SK-N-SH (cell line): ENCODE measurements at regions not wholly inside any gene's neighbourhood (a gene's known extent, or its start where the extent isn't known, plus 50 kb on each side); places are given as distances from the start of the nearest gene placed in this dataset.

Experiments used
- CTCF ChIA-PET: fragments of 300-600, 350-600 bp; formaldehyde crosslinking; extraction: SDS; loops from one replicate; lab custom pipeline; 2021; lab: Yijun Ruan, JAX
- POLR2A ChIA-PET: fragments of 350-600 bp; sonication (Branson Sonifier 250); formaldehyde crosslinking; extraction: SDS; loops from one replicate; lab custom pipeline; 2020; ENCODE audit warnings: antibody characterized with exemption, inconsistent platforms; lab: Yijun Ruan, JAX
- DNase-seq: peaks from one replicate; pipeline ENCODE4 v3.0.0; 2012
- H2AFZ ChIP-seq: fragments of 200-600 bp; sonication (generic); 2 replicates; pipeline ENCODE4 v1.8.1; 2016; ENCODE audit warnings: antibody characterized with exemption, mild to moderate bottlenecking, low read depth
- H3F3A ChIP-seq: fragments of 200-600 bp; sonication (generic); replicated peaks from 2 replicates; pipeline ENCODE3; 2016; ENCODE audit warnings: antibody characterized with exemption, mild to moderate bottlenecking; ENCODE audit not compliant: insufficient read depth
- H3K27ac ChIP-seq, 2 experiments: fragments of 200-500 bp in 1 of 2; fragments of 200-600 bp in 1 of 2; sonication (Bioruptor generic) in 1 of 2; sonication (generic), shearing (Covaris generic) in 1 of 2; 2 replicates each; pipeline versions ENCODE4 v1.5.1 to v1.6.1; 2014 to 2016; ENCODE audit warnings: low read depth in 2 of 2, inconsistent platforms in 1 of 2, low read length in 1 of 2, mild to moderate bottlenecking in 1 of 2, mixed read lengths in 1 of 2
- H3K27me3 ChIP-seq: fragments of 200-600 bp; sonication (generic), shearing (Covaris generic); 2 replicates; pipeline ENCODE4 v1.6.1; 2016; ENCODE audit warnings: mixed run types; ENCODE audit not compliant: insufficient read depth
- H3K36me3 ChIP-seq, 2 experiments: fragments of 200-500 bp in 1 of 2; fragments of 200-600 bp in 1 of 2; sonication (Bioruptor generic) in 1 of 2; sonication (generic) in 1 of 2; replicated peaks in 1 of 2; 2 replicates each; pipeline versions ENCODE3 to v1.5.1; 2014 to 2016; ENCODE audit warnings: low read length in 1 of 2, mild to moderate bottlenecking in 1 of 2; ENCODE audit not compliant: insufficient read depth in 2 of 2, control insufficient read depth in 1 of 2
- H3K4me1 ChIP-seq, 2 experiments: fragments of 200-500 bp in 1 of 2; fragments of 200-600 bp in 1 of 2; sonication (Bioruptor generic) in 1 of 2; sonication (generic), shearing (Covaris generic) in 1 of 2; 2 replicates each; pipeline versions ENCODE4 v1.5.1 to v1.6.1; 2014 to 2016; ENCODE audit warnings: low read depth in 1 of 2, low read length in 1 of 2, mixed run types in 1 of 2; ENCODE audit not compliant: insufficient read depth in 2 of 2, control insufficient read depth in 1 of 2
- H3K4me2 ChIP-seq: fragments of 200-600 bp; sonication (generic), shearing (Covaris generic); 2 replicates; pipeline ENCODE4 v1.6.1; 2017; ENCODE audit warnings: mixed run types
- H3K4me3 ChIP-seq, 2 experiments: fragments of 200-500 bp in 1 of 2; fragments of 200-600 bp in 1 of 2; sonication (Bioruptor generic) in 1 of 2; sonication (generic), shearing (Covaris generic) in 1 of 2; 2 replicates each; pipeline versions ENCODE4 v1.5.1 to v1.8.1; 2014 to 2016; ENCODE audit warnings: low read depth in 2 of 2, inconsistent platforms in 1 of 2, low read length in 1 of 2, mild to moderate bottlenecking in 1 of 2, mixed read lengths in 1 of 2, moderate library complexity in 1 of 2
- H3K79me2 ChIP-seq: fragments of 200-600 bp; sonication (generic); 2 replicates; pipeline ENCODE4 v1.8.1; 2017; ENCODE audit warnings: mild to moderate bottlenecking; ENCODE audit not compliant: insufficient read depth
- H3K9ac ChIP-seq: fragments of 200-600 bp; sonication (generic); 2 replicates; pipeline ENCODE4 v1.6.1; 2017; ENCODE audit warnings: mixed run types
- H3K9me2 ChIP-seq: fragments of 200-600 bp; sonication (generic); 2 replicates; pipeline ENCODE4 v1.6.1; 2017; ENCODE audit warnings: mixed run types
- H3K9me3 ChIP-seq: fragments of 200-600 bp; sonication (generic); 2 replicates; pipeline ENCODE4 v1.6.1; 2017; ENCODE audit warnings: mixed run types, mild to moderate bottlenecking, moderate library complexity
- H4K20me1 ChIP-seq: fragments of 200-600 bp; sonication (generic); 2 replicates; pipeline ENCODE4 v1.6.1; 2017; ENCODE audit warnings: mild to moderate bottlenecking, mixed run types; ENCODE audit not compliant: insufficient read depth
- ELF1 ChIP-seq: IDR thresholded peaks from 2 replicates; pipeline ENCODE4 v1.4.0; 2012
- FOSL2 ChIP-seq: IDR thresholded peaks from 2 replicates; pipeline ENCODE4 v1.4.0; 2012; ENCODE audit warnings: low read depth, mild to moderate bottlenecking, moderate library complexity, borderline replicate concordance
- GABPA ChIP-seq: IDR thresholded peaks from 2 replicates; pipeline ENCODE4 v1.4.0; 2012; ENCODE audit warnings: low read depth, mild to moderate bottlenecking
- GATA2 ChIP-seq: sonication (generic); formaldehyde crosslinking; IDR thresholded peaks from 2 replicates; pipeline ENCODE4 v1.5.0; 2020; ENCODE audit warnings: mild to moderate bottlenecking, missing genetic modification reagents
- JUND ChIP-seq: IDR thresholded peaks from 2 replicates; pipeline ENCODE4 v1.4.0; 2012
- MXI1 ChIP-seq: IDR thresholded peaks from 2 replicates; pipeline ENCODE4 v1.6.1; 2012; ENCODE audit warnings: mild to moderate bottlenecking, low read depth, low read length, improper control_type of control experiment
- NFIC ChIP-seq: IDR thresholded peaks from 2 replicates; pipeline ENCODE4 v1.4.0; 2012; ENCODE audit warnings: borderline replicate concordance
- NRF1 ChIP-seq: IDR thresholded peaks from 2 replicates; pipeline ENCODE4 v1.6.1; 2012; ENCODE audit warnings: low read depth, mild to moderate bottlenecking, low read length
- PBX3 ChIP-seq: IDR thresholded peaks from 2 replicates; pipeline ENCODE4; 2012
- POLR2AphosphoS5 ChIP-seq: IDR thresholded peaks from 2 replicates; pipeline ENCODE4 v1.6.1; 2012; ENCODE audit warnings: low read depth, low read length
- RFX5 ChIP-seq: IDR thresholded peaks from 2 replicates; pipeline ENCODE4 v1.6.1; 2012; ENCODE audit warnings: mild to moderate bottlenecking, improper control_type of control experiment, low read length
- SMC3 ChIP-seq: IDR thresholded peaks from 2 replicates; pipeline ENCODE4 v1.6.1; 2012; ENCODE audit warnings: low read depth, low read length, improper control_type of control experiment
- USF2 ChIP-seq: fragments of 150-350 bp; IDR thresholded peaks from 2 replicates; pipeline ENCODE4 v1.6.1; 2017; ENCODE audit warnings: antibody characterized with exemption, low read length, low read depth, borderline replicate concordance
- YY1 ChIP-seq: IDR thresholded peaks from 2 replicates; pipeline ENCODE4 v1.4.0; 2012; ENCODE audit warnings: low read depth, mild to moderate bottlenecking
- WGBS: methylation state at CpG from one replicate; pipeline ENCODE4 v1.1.6; 2017; ENCODE audit warnings: low lambda C conversion rate; 5-methylcytosine and 5-hydroxymethylcytosine counted together
- TF ChIP-seq, protein P1 (sequence below): IDR thresholded peaks from 2 replicates; pipeline ENCODE4 v1.4.0; 2012; ENCODE audit warnings: low read depth
- TF ChIP-seq, protein P2 (sequence below): IDR thresholded peaks from 2 replicates; pipeline ENCODE4 v1.4.0; 2012; ENCODE audit warnings: low read depth, borderline replicate concordance
- TF ChIP-seq, protein P3 (sequence below): fragments of 200-600 bp; sonication (generic); IDR thresholded peaks from 2 replicates; pipeline ENCODE4 v1.6.1; 2017; ENCODE audit warnings: antibody characterized with exemption, mild to moderate bottlenecking, moderate library complexity
- TF ChIP-seq, protein P4 (sequence below): IDR thresholded peaks from 2 replicates; pipeline ENCODE4 v1.4.0; 2012; ENCODE audit warnings: low read depth, borderline replicate concordance
- TF ChIP-seq, protein P5 (sequence below): IDR thresholded peaks from 2 replicates; pipeline ENCODE4 v1.6.1; 2012; ENCODE audit warnings: mild to moderate bottlenecking, low read depth, low read length, moderate library complexity

- Histone ChIP-seq H3K9me3 (no peaks in the 10 kb centered on the region), H3K4me1 (no peaks in the 10 kb centered on the region), H3K4me2 (no peak overlapping the region), H3K79me2 (no peaks in the 10 kb centered on the region), H3K9ac (no peak overlapping the region), H3K9me2 (no peaks in the 10 kb centered on the region), H3K4me3 (no peak overlapping the region), H2AFZ (no peak overlapping the region), H3F3A (no peaks in the 10 kb centered on the region), H3K36me3 (no peaks in the 10 kb centered on the region), H3K27ac (no peak overlapping the region), H4K20me1 (no peaks in the 10 kb centered on the region), H3K27me3 (no peaks in the 10 kb centered on the region)
- TF ChIP-seq ELF1 (no peak), RFX5 (no peak), PBX3 (no peak), SMC3 (no peak)
- TF ChIP-seq, protein P1, sequence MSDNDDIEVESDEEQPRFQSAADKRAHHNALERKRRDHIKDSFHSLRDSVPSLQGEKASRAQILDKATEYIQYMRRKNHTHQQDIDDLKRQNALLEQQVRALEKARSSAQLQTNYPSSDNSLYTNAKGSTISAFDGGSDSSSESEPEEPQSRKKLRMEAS: no peak
- ChIA-PET POLR2A (no interaction called here), CTCF (interaction anchor here (1.2 to 1.3 kb wide), 2 partner anchors 14 to 21 kb away, joined by 3 to 4 read pairs; no protein-coding TSS in a partner anchor)
- 7% methylated on average over 1 of the region's 1 CpG for WGBS
- no peak for DNase-seq
These were observed 151.5 kb upstream of the SMC2 start for GRCh38 chr9:103942651-103943050.

GRCh38 chr9:103949096-103949495, 145.0 kb upstream of the SMC2 start:
- H3K27ac ChIP-seq: no peak overlapping the region
- no peak overlapping the region for H2AFZ ChIP-seq
- H4K20me1 ChIP-seq: no peaks in the 10 kb centered on the region
- no peaks in the 10 kb centered on the region for H3K9me2 ChIP-seq
- no peaks in the 10 kb centered on the region for H3K79me2 ChIP-seq
- no peaks in the 10 kb centered on the region for H3K27me3 ChIP-seq
- no peaks in the 10 kb centered on the region for H3K4me1 ChIP-seq
- ChIA-PET POLR2A (no interaction called here), CTCF (no interaction called here)
- H3K4me3 ChIP-seq: no peak overlapping the region
- no peak overlapping the region for H3K4me2 ChIP-seq
- DNase-seq: no peak
- H3K9me3 ChIP-seq: no peaks in the 10 kb centered on the region
- H3K36me3 ChIP-seq: no peaks in the 10 kb centered on the region
- H3F3A ChIP-seq: no peaks in the 10 kb centered on the region
- H3K9ac ChIP-seq: no peak overlapping the region
- TF ChIP-seq POLR2AphosphoS5: no peak
- TF ChIP-seq USF2: no peak
- no peak for TF ChIP-seq NRF1
- no peak for TF ChIP-seq GABPA
- no peak for TF ChIP-seq FOSL2
- TF ChIP-seq, protein P2, sequence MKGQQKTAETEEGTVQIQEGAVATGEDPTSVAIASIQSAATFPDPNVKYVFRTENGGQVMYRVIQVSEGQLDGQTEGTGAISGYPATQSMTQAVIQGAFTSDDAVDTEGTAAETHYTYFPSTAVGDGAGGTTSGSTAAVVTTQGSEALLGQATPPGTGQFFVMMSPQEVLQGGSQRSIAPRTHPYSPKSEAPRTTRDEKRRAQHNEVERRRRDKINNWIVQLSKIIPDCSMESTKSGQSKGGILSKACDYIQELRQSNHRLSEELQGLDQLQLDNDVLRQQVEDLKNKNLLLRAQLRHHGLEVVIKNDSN: no peak
- no peak for TF ChIP-seq MXI1
- no peak for TF ChIP-seq JUND
- TF ChIP-seq, protein P3, sequence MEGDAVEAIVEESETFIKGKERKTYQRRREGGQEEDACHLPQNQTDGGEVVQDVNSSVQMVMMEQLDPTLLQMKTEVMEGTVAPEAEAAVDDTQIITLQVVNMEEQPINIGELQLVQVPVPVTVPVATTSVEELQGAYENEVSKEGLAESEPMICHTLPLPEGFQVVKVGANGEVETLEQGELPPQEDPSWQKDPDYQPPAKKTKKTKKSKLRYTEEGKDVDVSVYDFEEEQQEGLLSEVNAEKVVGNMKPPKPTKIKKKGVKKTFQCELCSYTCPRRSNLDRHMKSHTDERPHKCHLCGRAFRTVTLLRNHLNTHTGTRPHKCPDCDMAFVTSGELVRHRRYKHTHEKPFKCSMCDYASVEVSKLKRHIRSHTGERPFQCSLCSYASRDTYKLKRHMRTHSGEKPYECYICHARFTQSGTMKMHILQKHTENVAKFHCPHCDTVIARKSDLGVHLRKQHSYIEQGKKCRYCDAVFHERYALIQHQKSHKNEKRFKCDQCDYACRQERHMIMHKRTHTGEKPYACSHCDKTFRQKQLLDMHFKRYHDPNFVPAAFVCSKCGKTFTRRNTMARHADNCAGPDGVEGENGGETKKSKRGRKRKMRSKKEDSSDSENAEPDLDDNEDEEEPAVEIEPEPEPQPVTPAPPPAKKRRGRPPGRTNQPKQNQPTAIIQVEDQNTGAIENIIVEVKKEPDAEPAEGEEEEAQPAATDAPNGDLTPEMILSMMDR: no peak
- TF ChIP-seq GATA2 (CRISPR knock-in tag): no peak
- no peak for TF ChIP-seq NFIC
- TF ChIP-seq YY1: no peak
- TF ChIP-seq, protein P4, sequence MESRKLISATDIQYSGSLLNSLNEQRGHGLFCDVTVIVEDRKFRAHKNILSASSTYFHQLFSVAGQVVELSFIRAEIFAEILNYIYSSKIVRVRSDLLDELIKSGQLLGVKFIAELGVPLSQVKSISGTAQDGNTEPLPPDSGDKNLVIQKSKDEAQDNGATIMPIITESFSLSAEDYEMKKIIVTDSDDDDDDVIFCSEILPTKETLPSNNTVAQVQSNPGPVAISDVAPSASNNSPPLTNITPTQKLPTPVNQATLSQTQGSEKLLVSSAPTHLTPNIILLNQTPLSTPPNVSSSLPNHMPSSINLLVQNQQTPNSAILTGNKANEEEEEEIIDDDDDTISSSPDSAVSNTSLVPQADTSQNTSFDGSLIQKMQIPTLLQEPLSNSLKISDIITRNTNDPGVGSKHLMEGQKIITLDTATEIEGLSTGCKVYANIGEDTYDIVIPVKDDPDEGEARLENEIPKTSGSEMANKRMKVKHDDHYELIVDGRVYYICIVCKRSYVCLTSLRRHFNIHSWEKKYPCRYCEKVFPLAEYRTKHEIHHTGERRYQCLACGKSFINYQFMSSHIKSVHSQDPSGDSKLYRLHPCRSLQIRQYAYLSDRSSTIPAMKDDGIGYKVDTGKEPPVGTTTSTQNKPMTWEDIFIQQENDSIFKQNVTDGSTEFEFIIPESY: no peak
- no peak for TF ChIP-seq RFX5
- TF ChIP-seq, protein P5, sequence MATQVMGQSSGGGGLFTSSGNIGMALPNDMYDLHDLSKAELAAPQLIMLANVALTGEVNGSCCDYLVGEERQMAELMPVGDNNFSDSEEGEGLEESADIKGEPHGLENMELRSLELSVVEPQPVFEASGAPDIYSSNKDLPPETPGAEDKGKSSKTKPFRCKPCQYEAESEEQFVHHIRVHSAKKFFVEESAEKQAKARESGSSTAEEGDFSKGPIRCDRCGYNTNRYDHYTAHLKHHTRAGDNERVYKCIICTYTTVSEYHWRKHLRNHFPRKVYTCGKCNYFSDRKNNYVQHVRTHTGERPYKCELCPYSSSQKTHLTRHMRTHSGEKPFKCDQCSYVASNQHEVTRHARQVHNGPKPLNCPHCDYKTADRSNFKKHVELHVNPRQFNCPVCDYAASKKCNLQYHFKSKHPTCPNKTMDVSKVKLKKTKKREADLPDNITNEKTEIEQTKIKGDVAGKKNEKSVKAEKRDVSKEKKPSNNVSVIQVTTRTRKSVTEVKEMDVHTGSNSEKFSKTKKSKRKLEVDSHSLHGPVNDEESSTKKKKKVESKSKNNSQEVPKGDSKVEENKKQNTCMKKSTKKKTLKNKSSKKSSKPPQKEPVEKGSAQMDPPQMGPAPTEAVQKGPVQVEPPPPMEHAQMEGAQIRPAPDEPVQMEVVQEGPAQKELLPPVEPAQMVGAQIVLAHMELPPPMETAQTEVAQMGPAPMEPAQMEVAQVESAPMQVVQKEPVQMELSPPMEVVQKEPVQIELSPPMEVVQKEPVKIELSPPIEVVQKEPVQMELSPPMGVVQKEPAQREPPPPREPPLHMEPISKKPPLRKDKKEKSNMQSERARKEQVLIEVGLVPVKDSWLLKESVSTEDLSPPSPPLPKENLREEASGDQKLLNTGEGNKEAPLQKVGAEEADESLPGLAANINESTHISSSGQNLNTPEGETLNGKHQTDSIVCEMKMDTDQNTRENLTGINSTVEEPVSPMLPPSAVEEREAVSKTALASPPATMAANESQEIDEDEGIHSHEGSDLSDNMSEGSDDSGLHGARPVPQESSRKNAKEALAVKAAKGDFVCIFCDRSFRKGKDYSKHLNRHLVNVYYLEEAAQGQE: no peak
